ENCODE measurements at regions not wholly inside any gene's neighbourhood (a gene's known extent, or its start where the extent isn't known, plus 50 kb on each side); places are given as distances from the start of the nearest gene placed in this dataset.

DNA sequence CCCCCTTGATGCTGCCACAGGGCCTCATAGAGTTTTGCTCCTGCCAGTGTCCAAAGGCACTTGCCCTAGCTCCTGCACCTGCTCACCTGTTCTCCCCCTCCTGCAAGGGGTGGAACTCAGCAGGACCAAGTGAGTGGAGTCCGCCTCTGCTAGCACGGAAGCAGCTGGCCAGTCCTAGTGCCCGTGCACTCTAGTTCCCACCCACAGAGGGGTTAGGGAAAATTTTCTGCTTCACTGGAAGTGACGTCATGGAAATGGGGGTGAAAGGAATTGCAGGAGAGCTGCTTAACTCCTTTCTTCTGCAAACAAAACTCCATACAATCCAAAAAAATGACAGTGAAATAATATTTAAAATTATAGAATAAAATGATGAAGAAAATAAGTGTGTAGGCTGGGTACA, 609.7 kb upstream of the SLITRK1 start:
- Histone ChIP-seq H3K4me3 (no peak overlapping the region), H3K36me3 (replicated peaks; ENCODE audit: insufficient read depth, low read depth) (no peaks in the 10 kb centered on the region), H3K4me1 (ENCODE audit: insufficient read depth) (no peaks in the 10 kb centered on the region), H2AFZ (no peak overlapping the region), H3K9me2 (replicated peaks; ENCODE audit: insufficient read depth) (no peaks in the 10 kb centered on the region), H3K4me2 (no peak overlapping the region), H3K79me2 (no peaks in the 10 kb centered on the region), H4K20me1 (ENCODE audit: insufficient read depth, poor library complexity, severe bottlenecking) (no peaks in the 10 kb centered on the region), H3K9me3 (ENCODE audit: low read depth) (no peaks in the 10 kb centered on the region), H3K27me3 (no peaks in the 10 kb centered on the region), H3K27ac (no peak overlapping the region)
- no peak for TF ChIP-seq EZH2phosphoT487 (IDR thresholded peaks at IDR 0.05; ENCODE audit: low read depth, severe bottlenecking, unreplicated experiment)
- TF ChIP-seq, protein P1, sequence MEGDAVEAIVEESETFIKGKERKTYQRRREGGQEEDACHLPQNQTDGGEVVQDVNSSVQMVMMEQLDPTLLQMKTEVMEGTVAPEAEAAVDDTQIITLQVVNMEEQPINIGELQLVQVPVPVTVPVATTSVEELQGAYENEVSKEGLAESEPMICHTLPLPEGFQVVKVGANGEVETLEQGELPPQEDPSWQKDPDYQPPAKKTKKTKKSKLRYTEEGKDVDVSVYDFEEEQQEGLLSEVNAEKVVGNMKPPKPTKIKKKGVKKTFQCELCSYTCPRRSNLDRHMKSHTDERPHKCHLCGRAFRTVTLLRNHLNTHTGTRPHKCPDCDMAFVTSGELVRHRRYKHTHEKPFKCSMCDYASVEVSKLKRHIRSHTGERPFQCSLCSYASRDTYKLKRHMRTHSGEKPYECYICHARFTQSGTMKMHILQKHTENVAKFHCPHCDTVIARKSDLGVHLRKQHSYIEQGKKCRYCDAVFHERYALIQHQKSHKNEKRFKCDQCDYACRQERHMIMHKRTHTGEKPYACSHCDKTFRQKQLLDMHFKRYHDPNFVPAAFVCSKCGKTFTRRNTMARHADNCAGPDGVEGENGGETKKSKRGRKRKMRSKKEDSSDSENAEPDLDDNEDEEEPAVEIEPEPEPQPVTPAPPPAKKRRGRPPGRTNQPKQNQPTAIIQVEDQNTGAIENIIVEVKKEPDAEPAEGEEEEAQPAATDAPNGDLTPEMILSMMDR (IDR thresholded peaks at IDR 0.05; ENCODE audit: poor library complexity): no peak
- TF ChIP-seq EZH2 (IDR thresholded peaks at IDR 0.05; ENCODE audit: borderline replicate concordance): no peak
- 92% methylated on average over 4 of the region's 4 CpGs for WGBS (ENCODE audit: low lambda C conversion rate, missing lambda C conversion rate)
- no peak for DNase-seq (ENCODE audit: low spot score)

DNA sequence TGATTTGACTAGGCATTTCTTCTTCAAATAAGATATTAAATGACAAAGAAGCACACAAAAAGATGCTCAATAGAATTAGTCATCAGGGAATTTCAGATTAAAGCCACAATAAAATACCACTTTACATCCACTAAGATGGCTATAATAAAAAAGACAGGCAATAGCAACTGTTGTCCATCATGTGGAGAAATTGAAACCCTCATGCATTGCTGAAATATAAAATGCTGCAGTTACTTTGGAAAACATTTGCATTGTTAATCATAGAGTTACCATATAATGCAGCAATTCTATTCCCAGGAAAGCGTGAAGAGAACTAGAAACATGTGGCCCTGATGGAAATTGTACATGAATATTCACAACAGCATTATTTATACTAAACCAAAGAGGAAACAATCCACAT, 605.5 kb upstream of the SLITRK1 start:
- no peak for DNase-seq (ENCODE audit: low spot score)
- Histone ChIP-seq H3K27me3 (no peaks in the 10 kb centered on the region), H2AFZ (no peak overlapping the region), H4K20me1 (ENCODE audit: insufficient read depth, poor library complexity, severe bottlenecking) (no peaks in the 10 kb centered on the region), H3K4me3 (no peak overlapping the region), H3K27ac (no peak overlapping the region), H3K9me3 (ENCODE audit: low read depth) (no peaks in the 10 kb centered on the region), H3K4me1 (ENCODE audit: insufficient read depth) (no peaks in the 10 kb centered on the region), H3K9me2 (replicated peaks; ENCODE audit: insufficient read depth) (no peaks in the 10 kb centered on the region), H3K36me3 (replicated peaks; ENCODE audit: insufficient read depth, low read depth) (no peaks in the 10 kb centered on the region), H3K4me2 (no peak overlapping the region), H3K79me2 (no peaks in the 10 kb centered on the region)
- WGBS (ENCODE audit: low lambda C conversion rate, missing lambda C conversion rate): 94% methylated on average over 1 of the region's 1 CpG
- no peak for TF ChIP-seq EZH2phosphoT487 (IDR thresholded peaks at IDR 0.05; ENCODE audit: low read depth, severe bottlenecking, unreplicated experiment)
- TF ChIP-seq, protein P1 (IDR thresholded peaks at IDR 0.05; ENCODE audit: poor library complexity): no peak
- TF ChIP-seq EZH2 (IDR thresholded peaks at IDR 0.05; ENCODE audit: borderline replicate concordance): no peak

DNA sequence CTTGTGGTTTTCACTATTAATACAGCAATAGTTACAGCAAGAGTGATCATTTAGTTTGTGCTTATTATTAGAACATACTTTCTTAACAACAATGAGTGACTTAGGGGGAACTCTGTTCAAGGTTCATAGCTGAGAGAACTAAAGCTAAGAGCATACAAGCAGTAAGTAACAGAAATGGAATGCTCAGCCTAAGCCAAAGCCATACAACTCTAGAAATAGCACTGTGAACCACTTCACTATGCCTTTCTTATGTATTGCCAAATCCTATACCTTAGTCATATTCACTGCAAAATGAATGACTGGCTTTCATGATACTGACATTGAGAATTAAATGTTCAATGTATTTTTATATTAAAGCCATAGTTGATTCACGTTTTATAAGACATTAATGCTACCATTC, 599.7 kb upstream of the SLITRK1 start:
- Histone ChIP-seq H3K36me3 (replicated peaks; ENCODE audit: insufficient read depth, low read depth) (no peaks in the 10 kb centered on the region), H3K27ac (no peak overlapping the region), H3K9me2 (replicated peaks; ENCODE audit: insufficient read depth) (no peaks in the 10 kb centered on the region), H3K9me3 (ENCODE audit: low read depth) (no peaks in the 10 kb centered on the region), H3K4me2 (no peak overlapping the region), H3K27me3 (no peaks in the 10 kb centered on the region), H3K79me2 (no peaks in the 10 kb centered on the region), H2AFZ (no peak overlapping the region), H3K4me3 (no peak overlapping the region), H3K4me1 (ENCODE audit: insufficient read depth) (no peaks in the 10 kb centered on the region), H4K20me1 (ENCODE audit: insufficient read depth, poor library complexity, severe bottlenecking) (no peaks in the 10 kb centered on the region)
- DNase-seq (ENCODE audit: low spot score): no peak
- 83% methylated on average over 1 of the region's 1 CpG for WGBS (ENCODE audit: low lambda C conversion rate, missing lambda C conversion rate)
- TF ChIP-seq, protein P1 (IDR thresholded peaks at IDR 0.05; ENCODE audit: poor library complexity): no peak
- no peak for TF ChIP-seq EZH2 (IDR thresholded peaks at IDR 0.05; ENCODE audit: borderline replicate concordance)
- no peak for TF ChIP-seq EZH2phosphoT487 (IDR thresholded peaks at IDR 0.05; ENCODE audit: low read depth, severe bottlenecking, unreplicated experiment)

DNA sequence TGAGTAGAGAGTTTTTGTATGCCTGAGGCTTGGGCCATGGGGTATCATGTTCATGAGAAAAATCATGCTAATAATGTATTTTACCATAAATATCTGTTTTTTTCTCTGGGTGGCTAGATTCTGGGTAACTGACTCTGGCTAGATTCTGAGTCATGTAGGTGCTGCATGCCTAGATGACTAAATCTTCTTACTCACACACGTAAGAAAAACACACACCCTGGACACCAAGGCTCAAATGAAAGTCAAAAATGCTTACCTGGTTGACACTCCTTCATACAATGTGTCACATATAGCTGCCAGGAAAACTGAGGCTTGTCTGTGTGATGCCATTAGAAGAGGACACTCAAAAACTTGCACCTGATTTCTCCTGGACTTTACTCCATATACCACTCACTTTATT, 597.4 kb upstream of the SLITRK1 start:
- Histone ChIP-seq H3K27me3 (no peaks in the 10 kb centered on the region), H3K27ac (no peak overlapping the region), H3K4me2 (no peak overlapping the region), H2AFZ (no peak overlapping the region), H3K9me2 (replicated peaks; ENCODE audit: insufficient read depth) (no peaks in the 10 kb centered on the region), H3K9me3 (ENCODE audit: low read depth) (no peaks in the 10 kb centered on the region), H3K36me3 (replicated peaks; ENCODE audit: insufficient read depth, low read depth) (no peaks in the 10 kb centered on the region), H3K4me3 (no peak overlapping the region), H4K20me1 (ENCODE audit: insufficient read depth, poor library complexity, severe bottlenecking) (no peaks in the 10 kb centered on the region), H3K79me2 (no peaks in the 10 kb centered on the region), H3K4me1 (ENCODE audit: insufficient read depth) (no peaks in the 10 kb centered on the region)
- TF ChIP-seq, protein P1 (IDR thresholded peaks at IDR 0.05; ENCODE audit: poor library complexity): no peak
- no peak for TF ChIP-seq EZH2 (IDR thresholded peaks at IDR 0.05; ENCODE audit: borderline replicate concordance)
- no peak for TF ChIP-seq EZH2phosphoT487 (IDR thresholded peaks at IDR 0.05; ENCODE audit: low read depth, severe bottlenecking, unreplicated experiment)
- 83% methylated on average over 1 of the region's 1 CpG for WGBS (ENCODE audit: low lambda C conversion rate, missing lambda C conversion rate)
- DNase-seq (ENCODE audit: low spot score): no peak
